Neural cell (in vitro differentiated cells): ENCODE measurements at regions not wholly inside any gene's neighbourhood (a gene's known extent, or its start where the extent isn't known, plus 50 kb on each side); places are given as distances from the start of the nearest gene placed in this dataset.

Source experiments
- H2AFZ ChIP-seq: fragments of 200-600, 300-800 bp; sonication (generic), shearing (Covaris generic); 2 replicates; pipeline ENCODE4 v1.6.0; 2014; ENCODE audit warnings: low read depth, mild to moderate bottlenecking, antibody characterized with exemption, low read length, moderate library complexity
- H3F3A ChIP-seq: fragments of 200-600 bp; shearing (Covaris generic); 2 replicates; pipeline ENCODE4 v1.6.1; 2016; ENCODE audit warnings: mild to moderate bottlenecking, moderate library complexity, mixed read lengths, antibody characterized with exemption, low read length; ENCODE audit not compliant: insufficient read depth, poor library complexity, severe bottlenecking
- H3K27ac ChIP-seq: fragments of 200-600, 300-800 bp; sonication (generic), shearing (Covaris generic); 2 replicates; pipeline ENCODE4 v1.5.1; 2014; ENCODE audit warnings: mild to moderate bottlenecking, low read length, moderate library complexity
- H3K27me3 ChIP-seq: fragments of 300-800, 200-600 bp; sonication (generic), shearing (Covaris generic); 2 replicates; pipeline ENCODE4 v1.6.0; 2014; ENCODE audit warnings: mild to moderate bottlenecking, low read depth, low read length, moderate library complexity; ENCODE audit not compliant: insufficient read depth
- H3K36me3 ChIP-seq: fragments of 300-800, 200-600 bp; sonication (generic), shearing (Covaris generic); 2 replicates; pipeline ENCODE4 v1.5.1; 2014; ENCODE audit warnings: mild to moderate bottlenecking, antibody characterized with exemption, low read length, moderate library complexity; ENCODE audit not compliant: insufficient read depth
- H3K4me2 ChIP-seq: fragments of 300-800, 200-600 bp; sonication (generic), shearing (Covaris generic); 2 replicates; pipeline ENCODE4 v1.6.0; 2014; ENCODE audit warnings: mild to moderate bottlenecking, low read length
- H3K4me3 ChIP-seq: fragments of 300-800, 200-600 bp; sonication (generic), shearing (Covaris generic); 2 replicates; pipeline ENCODE4 v1.5.1; 2014; ENCODE audit warnings: mild to moderate bottlenecking, low read length, moderate library complexity
- H3K79me2 ChIP-seq: fragments of 200-600 bp; shearing (Covaris generic); replicated peaks from 2 replicates; pipeline ENCODE4 v1.6.0; 2014; ENCODE audit warnings: mild to moderate bottlenecking, low read length, moderate library complexity; ENCODE audit not compliant: insufficient read depth
- H3K9ac ChIP-seq: fragments of 300-800, 200-600 bp; sonication (generic), shearing (Covaris generic); 2 replicates; pipeline ENCODE4 v1.6.1; 2016; ENCODE audit warnings: mild to moderate bottlenecking, low read length, mixed read lengths
- H3K9me2 ChIP-seq: fragments of 200-600 bp; shearing (Covaris generic); 2 replicates; pipeline ENCODE4 v1.6.1; 2016; ENCODE audit warnings: mild to moderate bottlenecking, low read length, mixed read lengths; ENCODE audit not compliant: insufficient read depth
- H3K9me3 ChIP-seq: fragments of 200-600, 300-800 bp; sonication (generic), shearing (Covaris generic); 2 replicates; pipeline ENCODE4 v1.6.1; 2016; ENCODE audit warnings: mild to moderate bottlenecking, mixed run types, low read length, moderate library complexity, mixed read lengths
- H4K20me1 ChIP-seq: fragments of 200-600 bp; shearing (Covaris generic); 2 replicates; pipeline ENCODE4 v1.6.1; 2016; ENCODE audit warnings: mild to moderate bottlenecking, mixed run types; ENCODE audit not compliant: insufficient read depth
- EP300 ChIP-seq: fragments of 450-650 bp; conservative IDR thresholded peaks from 2 replicates; pipeline ENCODE4 v1.6.1; 2014; ENCODE audit warnings: antibody characterized with exemption, mild to moderate bottlenecking, moderate library complexity; ENCODE audit not compliant: poor library complexity, severe bottlenecking
- EZH2 ChIP-seq: fragments of 200-600, 300-800 bp; shearing (Covaris generic), sonication (generic); IDR thresholded peaks from 2 replicates; pipeline ENCODE4 v1.6.1; 2014; ENCODE audit warnings: antibody characterized with exemption, low read length, borderline replicate concordance, mild to moderate bottlenecking; ENCODE audit not compliant: insufficient read depth, poor library complexity, severe bottlenecking
- MXI1 ChIP-seq: fragments of 450-650 bp; conservative IDR thresholded peaks from 2 replicates; pipeline ENCODE4 v1.6.1; 2014; ENCODE audit warnings: antibody characterized with exemption, mild to moderate bottlenecking; ENCODE audit not compliant: poor library complexity, severe bottlenecking
- POLR2AphosphoS5 ChIP-seq: IDR thresholded peaks from 2 replicates; pipeline ENCODE4 v1.6.1; 2012
- RAD21 ChIP-seq: fragments of 450-650 bp; conservative IDR thresholded peaks from 2 replicates; pipeline ENCODE4 v1.6.1; 2014; ENCODE audit warnings: antibody characterized with exemption, mild to moderate bottlenecking, moderate library complexity
- SMC3 ChIP-seq: fragments of 450-650 bp; conservative IDR thresholded peaks from 2 replicates; pipeline ENCODE4 v1.6.1; 2014; ENCODE audit warnings: antibody characterized with exemption, mild to moderate bottlenecking, moderate library complexity; ENCODE audit not compliant: poor library complexity
- TAF1 ChIP-seq: IDR thresholded peaks from 2 replicates; pipeline ENCODE4 v1.6.1; 2012; ENCODE audit warnings: low read depth
- TF ChIP-seq, protein P1 (sequence below): fragments of 450-650 bp; IDR thresholded peaks from 2 replicates; pipeline ENCODE4 v1.5.1; 2014; ENCODE audit warnings: antibody characterized with exemption, mild to moderate bottlenecking, moderate library complexity; ENCODE audit not compliant: poor library complexity, severe bottlenecking
- TF ChIP-seq, protein P2 (sequence below): IDR thresholded peaks from 2 replicates; pipeline ENCODE4 v1.6.1; 2012; ENCODE audit warnings: borderline replicate concordance

DNA sequence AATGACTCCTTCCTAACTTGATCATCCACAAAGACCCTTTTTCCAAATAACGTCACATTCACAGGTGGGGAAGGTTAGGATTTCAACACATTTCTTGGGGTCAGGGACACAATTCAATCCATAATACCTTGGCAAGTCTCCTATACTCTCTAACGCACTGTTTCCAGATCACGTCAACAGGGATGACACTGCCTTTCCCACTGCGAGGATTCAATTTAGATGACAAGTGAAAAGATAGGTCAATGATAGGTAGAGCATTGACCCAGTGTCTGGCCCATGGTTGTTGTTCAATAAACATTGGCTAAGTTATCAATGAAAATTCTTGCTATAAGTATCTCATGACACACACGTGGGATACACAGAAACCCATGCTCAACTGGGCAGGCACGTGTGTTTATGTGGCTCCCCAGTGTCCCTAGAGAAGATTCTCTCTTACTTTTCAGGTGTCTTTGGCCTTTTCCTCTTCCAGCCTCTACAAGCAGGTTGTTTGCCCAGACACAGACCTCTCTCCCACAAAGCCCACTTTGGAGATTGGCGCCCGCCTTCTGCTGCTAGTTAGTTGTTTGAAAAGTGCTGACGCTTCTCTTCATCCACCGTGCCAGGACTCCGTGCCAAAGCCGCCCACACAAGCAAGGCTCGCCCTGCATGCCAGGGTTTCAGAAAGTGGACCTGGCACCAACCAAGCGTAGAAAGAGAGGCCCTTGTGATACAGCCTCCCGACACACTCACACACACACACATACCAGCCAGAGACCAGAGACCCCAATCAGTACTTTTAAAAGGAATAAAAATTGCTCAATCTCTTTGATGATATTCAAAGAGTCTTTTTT, 594.5 kb downstream of the BNC2 start:
- TF ChIP-seq EP300 (no peak), SMC3 (no peak), RAD21 (no peak), MXI1 (no peak)
- TF ChIP-seq, protein P1, sequence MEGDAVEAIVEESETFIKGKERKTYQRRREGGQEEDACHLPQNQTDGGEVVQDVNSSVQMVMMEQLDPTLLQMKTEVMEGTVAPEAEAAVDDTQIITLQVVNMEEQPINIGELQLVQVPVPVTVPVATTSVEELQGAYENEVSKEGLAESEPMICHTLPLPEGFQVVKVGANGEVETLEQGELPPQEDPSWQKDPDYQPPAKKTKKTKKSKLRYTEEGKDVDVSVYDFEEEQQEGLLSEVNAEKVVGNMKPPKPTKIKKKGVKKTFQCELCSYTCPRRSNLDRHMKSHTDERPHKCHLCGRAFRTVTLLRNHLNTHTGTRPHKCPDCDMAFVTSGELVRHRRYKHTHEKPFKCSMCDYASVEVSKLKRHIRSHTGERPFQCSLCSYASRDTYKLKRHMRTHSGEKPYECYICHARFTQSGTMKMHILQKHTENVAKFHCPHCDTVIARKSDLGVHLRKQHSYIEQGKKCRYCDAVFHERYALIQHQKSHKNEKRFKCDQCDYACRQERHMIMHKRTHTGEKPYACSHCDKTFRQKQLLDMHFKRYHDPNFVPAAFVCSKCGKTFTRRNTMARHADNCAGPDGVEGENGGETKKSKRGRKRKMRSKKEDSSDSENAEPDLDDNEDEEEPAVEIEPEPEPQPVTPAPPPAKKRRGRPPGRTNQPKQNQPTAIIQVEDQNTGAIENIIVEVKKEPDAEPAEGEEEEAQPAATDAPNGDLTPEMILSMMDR: no peak
- no peaks in the 10 kb centered on the region for H3K36me3 ChIP-seq
- no peaks in the 10 kb centered on the region for H3K79me2 ChIP-seq
- no peaks in the 10 kb centered on the region for H3F3A ChIP-seq
- no peaks in the 10 kb centered on the region for H3K9me3 ChIP-seq
- no peak overlapping the region for H2AFZ ChIP-seq
- H4K20me1 ChIP-seq: no peaks in the 10 kb centered on the region
- H3K9me2 ChIP-seq: no peaks in the 10 kb centered on the region
- H3K4me2 ChIP-seq: no peak overlapping the region
- no peaks in the 10 kb centered on the region for H3K27me3 ChIP-seq
- H3K27ac ChIP-seq: no peak overlapping the region
- H3K9ac ChIP-seq: no peak overlapping the region
- H3K4me3 ChIP-seq: no peak overlapping the region

DNA sequence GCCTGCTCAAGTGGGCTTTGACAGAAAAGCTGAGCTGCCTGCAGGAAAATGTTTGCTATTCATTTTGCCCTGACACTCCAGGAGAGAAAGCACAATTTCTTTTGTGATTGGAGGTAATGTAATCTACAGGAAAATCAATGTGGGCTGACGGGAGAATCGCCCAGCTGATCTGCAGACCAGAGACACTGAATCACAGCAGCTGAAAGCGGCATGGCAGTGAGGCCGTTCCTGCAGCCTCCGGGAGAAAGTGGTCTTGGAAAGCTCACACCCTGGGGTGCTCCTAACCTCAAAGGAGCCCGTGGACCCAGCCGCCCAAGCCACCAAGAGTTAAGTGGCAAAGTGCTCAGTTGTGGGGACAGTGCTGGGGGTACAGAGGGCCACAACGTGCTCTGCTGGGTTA, 593.6 kb downstream of the BNC2 start:
- Histone ChIP-seq H4K20me1 (no peaks in the 10 kb centered on the region), H3K9me2 (no peaks in the 10 kb centered on the region), H3K79me2 (no peaks in the 10 kb centered on the region), H2AFZ (no peak overlapping the region), H3K36me3 (no peaks in the 10 kb centered on the region), H3F3A (no peaks in the 10 kb centered on the region), H3K4me2 (no peak overlapping the region), H3K9me3 (no peaks in the 10 kb centered on the region), H3K27me3 (no peaks in the 10 kb centered on the region), H3K4me3 (no peak overlapping the region), H3K9ac (no peak overlapping the region), H3K27ac (no peak overlapping the region)
- no peak for TF ChIP-seq EP300
- no peak for TF ChIP-seq MXI1
- no peak for TF ChIP-seq TAF1
- TF ChIP-seq POLR2AphosphoS5: no peak
- TF ChIP-seq, protein P1: no peak
- TF ChIP-seq, protein P2, sequence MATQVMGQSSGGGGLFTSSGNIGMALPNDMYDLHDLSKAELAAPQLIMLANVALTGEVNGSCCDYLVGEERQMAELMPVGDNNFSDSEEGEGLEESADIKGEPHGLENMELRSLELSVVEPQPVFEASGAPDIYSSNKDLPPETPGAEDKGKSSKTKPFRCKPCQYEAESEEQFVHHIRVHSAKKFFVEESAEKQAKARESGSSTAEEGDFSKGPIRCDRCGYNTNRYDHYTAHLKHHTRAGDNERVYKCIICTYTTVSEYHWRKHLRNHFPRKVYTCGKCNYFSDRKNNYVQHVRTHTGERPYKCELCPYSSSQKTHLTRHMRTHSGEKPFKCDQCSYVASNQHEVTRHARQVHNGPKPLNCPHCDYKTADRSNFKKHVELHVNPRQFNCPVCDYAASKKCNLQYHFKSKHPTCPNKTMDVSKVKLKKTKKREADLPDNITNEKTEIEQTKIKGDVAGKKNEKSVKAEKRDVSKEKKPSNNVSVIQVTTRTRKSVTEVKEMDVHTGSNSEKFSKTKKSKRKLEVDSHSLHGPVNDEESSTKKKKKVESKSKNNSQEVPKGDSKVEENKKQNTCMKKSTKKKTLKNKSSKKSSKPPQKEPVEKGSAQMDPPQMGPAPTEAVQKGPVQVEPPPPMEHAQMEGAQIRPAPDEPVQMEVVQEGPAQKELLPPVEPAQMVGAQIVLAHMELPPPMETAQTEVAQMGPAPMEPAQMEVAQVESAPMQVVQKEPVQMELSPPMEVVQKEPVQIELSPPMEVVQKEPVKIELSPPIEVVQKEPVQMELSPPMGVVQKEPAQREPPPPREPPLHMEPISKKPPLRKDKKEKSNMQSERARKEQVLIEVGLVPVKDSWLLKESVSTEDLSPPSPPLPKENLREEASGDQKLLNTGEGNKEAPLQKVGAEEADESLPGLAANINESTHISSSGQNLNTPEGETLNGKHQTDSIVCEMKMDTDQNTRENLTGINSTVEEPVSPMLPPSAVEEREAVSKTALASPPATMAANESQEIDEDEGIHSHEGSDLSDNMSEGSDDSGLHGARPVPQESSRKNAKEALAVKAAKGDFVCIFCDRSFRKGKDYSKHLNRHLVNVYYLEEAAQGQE: no peak
- TF ChIP-seq SMC3: no peak
- TF ChIP-seq EZH2: no peak
- no peak for TF ChIP-seq RAD21
